BJ (cell line): ENCODE measurements at regions not wholly inside any gene's neighbourhood (a gene's known extent, or its start where the extent isn't known, plus 50 kb on each side); places are given as distances from the start of the nearest gene placed in this dataset.

Source experiments
- CTCF ChIA-PET: fragments of 350-600 bp; formaldehyde crosslinking; extraction: SDS; loops from one replicate; lab custom pipeline; 2021; ENCODE audit warnings: antibody characterized with exemption, inconsistent platforms; lab: Yijun Ruan, JAX
- POLR2A ChIA-PET: fragments of 300-600 bp; sonication (Branson Sonifier 250); formaldehyde crosslinking; extraction: SDS; loops from one replicate; lab custom pipeline; 2021; ENCODE audit warnings: antibody characterized with exemption; lab: Charles Lee
- DNase-seq: peaks from one replicate; pipeline ENCODE4 v3.0.0-alpha.2; 2011; ENCODE audit warnings: low read depth
- H3K27me3 ChIP-seq: 2 replicates; pipeline ENCODE4 v1.6.0; 2011; ENCODE audit warnings: low read length; ENCODE audit not compliant: control insufficient read depth, insufficient read depth
- H3K36me3 ChIP-seq: 2 replicates; pipeline ENCODE4 v1.5.1; 2011; ENCODE audit warnings: low read length; ENCODE audit not compliant: control insufficient read depth, insufficient read depth
- H3K4me3 ChIP-seq: 2 replicates; pipeline ENCODE4 v1.5.1; 2011; ENCODE audit warnings: low read depth, mild to moderate bottlenecking, control low read depth, low read length
- CTCF ChIP-seq: IDR thresholded peaks from 2 replicates; pipeline ENCODE4 v1.5.1; 2011; ENCODE audit warnings: low read depth, mild to moderate bottlenecking, control low read depth, inconsistent platforms, low read length, moderate library complexity; ENCODE audit not compliant: insufficient read depth

GRCh38 chr5:82807021-82807420 is 270.2 kb downstream of the TMEM167A start:
- no peaks in the 10 kb centered on the region for H3K36me3 ChIP-seq
- DNase-seq: no peak
- CTCF ChIA-PET: interaction anchor here (1.3 kb wide), 1 partner anchor 14 kb away, joined by 3 read pairs; no protein-coding TSS in a partner anchor
- TF ChIP-seq CTCF: no peak
- H3K27me3 ChIP-seq: no peaks in the 10 kb centered on the region
- H3K4me3 ChIP-seq: no peak overlapping the region
- POLR2A ChIA-PET: no interaction called here

- Histone ChIP-seq H3K4me3 (no peak overlapping the region), H3K36me3 (no peaks in the 10 kb centered on the region), H3K27me3 (no peaks in the 10 kb centered on the region)
- ChIA-PET POLR2A (no interaction called here), CTCF (interaction anchor here (1.3 kb wide), 1 partner anchor 13 kb away, joined by 3 read pairs; no protein-coding TSS in a partner anchor)
- no peak for TF ChIP-seq CTCF
- no peak for DNase-seq
Measured at GRCh38 chr5:82806513-82806912, 270.7 kb downstream of the TMEM167A start.

GRCh38 chr5:82804155-82804690 is 273.0 kb downstream of the TMEM167A start:
- H3K36me3 ChIP-seq: no peaks in the 10 kb centered on the region
- no peak overlapping the region for H3K4me3 ChIP-seq
- H3K27me3 ChIP-seq: no peaks in the 10 kb centered on the region
- POLR2A ChIA-PET: no interaction called here
- CTCF ChIA-PET: no interaction called here
- no peak for TF ChIP-seq CTCF
- DNase-seq: no peak

- CTCF ChIA-PET: no interaction called here
- Histone ChIP-seq H3K36me3 (no peaks in the 10 kb centered on the region), H3K4me3 (no peak overlapping the region), H3K27me3 (no peaks in the 10 kb centered on the region)
- POLR2A ChIA-PET: no interaction called here
- DNase-seq: no peak
- TF ChIP-seq CTCF: no peak
Measured at GRCh38 chr5:82802954-82803353, 274.2 kb downstream of the TMEM167A start.

- TF ChIP-seq CTCF: no peak
- POLR2A ChIA-PET: no interaction called here
- no peak for DNase-seq
- Histone ChIP-seq H3K27me3 (no peaks in the 10 kb centered on the region), H3K36me3 (no peaks in the 10 kb centered on the region), H3K4me3 (no peak overlapping the region)
- CTCF ChIA-PET: no interaction called here
Measured at GRCh38 chr5:82800826-82801225, 276.4 kb downstream of the TMEM167A start.
